ENCODE measurements at regions not wholly inside any gene's neighbourhood (a gene's known extent, or its start where the extent isn't known, plus 50 kb on each side); places are given as distances from the start of the nearest gene placed in this dataset.

DNA sequence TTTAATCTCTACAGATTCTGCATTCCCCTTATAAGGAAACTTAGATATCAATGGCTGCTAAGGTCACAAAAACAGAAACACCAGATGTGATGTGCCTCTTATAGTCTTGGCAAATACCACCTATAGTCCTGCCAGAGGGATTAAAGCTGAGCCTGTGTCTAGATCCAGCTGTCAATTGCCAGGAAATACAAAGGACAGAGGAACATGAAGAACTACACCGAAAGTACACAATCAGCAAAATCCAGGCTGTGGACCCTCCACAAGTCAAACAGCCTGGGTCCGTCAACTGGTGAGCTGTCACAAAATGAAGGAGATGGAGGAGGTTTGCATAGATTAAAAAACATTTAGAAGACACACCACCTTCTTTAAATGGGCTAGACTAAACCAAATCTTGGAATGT is 85.4 kb downstream of the KLF4 start:
- H3K27me3 Mint-ChIP-seq (ENCODE audit: low read depth): no peaks in the 10 kb centered on the region
- H3K9me3 Mint-ChIP-seq: peaks cover 9% of the 10 kb centered on the region
- no peak overlapping the region for H3K4me3 Mint-ChIP-seq
- TF ChIP-seq, protein P1, sequence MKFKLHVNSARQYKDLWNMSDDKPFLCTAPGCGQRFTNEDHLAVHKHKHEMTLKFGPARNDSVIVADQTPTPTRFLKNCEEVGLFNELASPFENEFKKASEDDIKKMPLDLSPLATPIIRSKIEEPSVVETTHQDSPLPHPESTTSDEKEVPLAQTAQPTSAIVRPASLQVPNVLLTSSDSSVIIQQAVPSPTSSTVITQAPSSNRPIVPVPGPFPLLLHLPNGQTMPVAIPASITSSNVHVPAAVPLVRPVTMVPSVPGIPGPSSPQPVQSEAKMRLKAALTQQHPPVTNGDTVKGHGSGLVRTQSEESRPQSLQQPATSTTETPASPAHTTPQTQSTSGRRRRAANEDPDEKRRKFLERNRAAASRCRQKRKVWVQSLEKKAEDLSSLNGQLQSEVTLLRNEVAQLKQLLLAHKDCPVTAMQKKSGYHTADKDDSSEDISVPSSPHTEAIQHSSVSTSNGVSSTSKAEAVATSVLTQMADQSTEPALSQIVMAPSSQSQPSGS (CRISPR knock-in tag; IDR thresholded peaks at IDR 0.05; ENCODE audit: borderline replicate concordance, low read depth): no peak
- TF ChIP-seq MLX (CRISPR knock-in tag; IDR thresholded peaks at IDR 0.05) (no peak), PREB (CRISPR knock-in tag; IDR thresholded peaks at IDR 0.05; ENCODE audit: borderline replicate concordance) (no peak), TEAD4 (CRISPR knock-in tag; IDR thresholded peaks at IDR 0.05) (no peak), IRF2 (CRISPR knock-in tag; IDR thresholded peaks at IDR 0.05; ENCODE audit: borderline replicate concordance, low read depth) (no peak), NFATC4 (CRISPR knock-in tag; IDR thresholded peaks at IDR 0.05) (no peak), PRDM15 (CRISPR knock-in tag; IDR thresholded peaks at IDR 0.05) (no peak), ZNF396 (CRISPR knock-in tag; IDR thresholded peaks at IDR 0.05; ENCODE audit: borderline replicate concordance) (no peak), NFE2L1 (CRISPR knock-in tag; IDR thresholded peaks at IDR 0.05) (no peak), PRRX2 (CRISPR knock-in tag; IDR thresholded peaks at IDR 0.05) (no peak), ZNF532 (CRISPR knock-in tag; IDR thresholded peaks at IDR 0.05; ENCODE audit: borderline replicate concordance) (no peak), NR2C2 (CRISPR knock-in tag; IDR thresholded peaks at IDR 0.05) (no peak), CREM (CRISPR knock-in tag; IDR thresholded peaks at IDR 0.05) (no peak)
- TF ChIP-seq, protein P2, sequence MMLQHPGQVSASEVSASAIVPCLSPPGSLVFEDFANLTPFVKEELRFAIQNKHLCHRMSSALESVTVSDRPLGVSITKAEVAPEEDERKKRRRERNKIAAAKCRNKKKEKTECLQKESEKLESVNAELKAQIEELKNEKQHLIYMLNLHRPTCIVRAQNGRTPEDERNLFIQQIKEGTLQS (CRISPR knock-in tag; conservative IDR thresholded peaks at IDR 0.05): no peak
- TF ChIP-seq, protein P3, sequence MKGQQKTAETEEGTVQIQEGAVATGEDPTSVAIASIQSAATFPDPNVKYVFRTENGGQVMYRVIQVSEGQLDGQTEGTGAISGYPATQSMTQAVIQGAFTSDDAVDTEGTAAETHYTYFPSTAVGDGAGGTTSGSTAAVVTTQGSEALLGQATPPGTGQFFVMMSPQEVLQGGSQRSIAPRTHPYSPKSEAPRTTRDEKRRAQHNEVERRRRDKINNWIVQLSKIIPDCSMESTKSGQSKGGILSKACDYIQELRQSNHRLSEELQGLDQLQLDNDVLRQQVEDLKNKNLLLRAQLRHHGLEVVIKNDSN (CRISPR knock-in tag; IDR thresholded peaks at IDR 0.05): no peak
- TF ChIP-seq, protein P4, sequence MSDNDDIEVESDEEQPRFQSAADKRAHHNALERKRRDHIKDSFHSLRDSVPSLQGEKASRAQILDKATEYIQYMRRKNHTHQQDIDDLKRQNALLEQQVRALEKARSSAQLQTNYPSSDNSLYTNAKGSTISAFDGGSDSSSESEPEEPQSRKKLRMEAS (CRISPR knock-in tag; IDR thresholded peaks at IDR 0.05): no peak
- TF ChIP-seq, protein P5, sequence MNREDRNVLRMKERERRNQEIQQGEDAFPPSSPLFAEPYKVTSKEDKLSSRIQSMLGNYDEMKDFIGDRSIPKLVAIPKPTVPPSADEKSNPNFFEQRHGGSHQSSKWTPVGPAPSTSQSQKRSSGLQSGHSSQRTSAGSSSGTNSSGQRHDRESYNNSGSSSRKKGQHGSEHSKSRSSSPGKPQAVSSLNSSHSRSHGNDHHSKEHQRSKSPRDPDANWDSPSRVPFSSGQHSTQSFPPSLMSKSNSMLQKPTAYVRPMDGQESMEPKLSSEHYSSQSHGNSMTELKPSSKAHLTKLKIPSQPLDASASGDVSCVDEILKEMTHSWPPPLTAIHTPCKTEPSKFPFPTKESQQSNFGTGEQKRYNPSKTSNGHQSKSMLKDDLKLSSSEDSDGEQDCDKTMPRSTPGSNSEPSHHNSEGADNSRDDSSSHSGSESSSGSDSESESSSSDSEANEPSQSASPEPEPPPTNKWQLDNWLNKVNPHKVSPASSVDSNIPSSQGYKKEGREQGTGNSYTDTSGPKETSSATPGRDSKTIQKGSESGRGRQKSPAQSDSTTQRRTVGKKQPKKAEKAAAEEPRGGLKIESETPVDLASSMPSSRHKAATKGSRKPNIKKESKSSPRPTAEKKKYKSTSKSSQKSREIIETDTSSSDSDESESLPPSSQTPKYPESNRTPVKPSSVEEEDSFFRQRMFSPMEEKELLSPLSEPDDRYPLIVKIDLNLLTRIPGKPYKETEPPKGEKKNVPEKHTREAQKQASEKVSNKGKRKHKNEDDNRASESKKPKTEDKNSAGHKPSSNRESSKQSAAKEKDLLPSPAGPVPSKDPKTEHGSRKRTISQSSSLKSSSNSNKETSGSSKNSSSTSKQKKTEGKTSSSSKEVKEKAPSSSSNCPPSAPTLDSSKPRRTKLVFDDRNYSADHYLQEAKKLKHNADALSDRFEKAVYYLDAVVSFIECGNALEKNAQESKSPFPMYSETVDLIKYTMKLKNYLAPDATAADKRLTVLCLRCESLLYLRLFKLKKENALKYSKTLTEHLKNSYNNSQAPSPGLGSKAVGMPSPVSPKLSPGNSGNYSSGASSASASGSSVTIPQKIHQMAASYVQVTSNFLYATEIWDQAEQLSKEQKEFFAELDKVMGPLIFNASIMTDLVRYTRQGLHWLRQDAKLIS (CRISPR knock-in tag; IDR thresholded peaks at IDR 0.05; ENCODE audit: borderline replicate concordance): no peak
- no peaks in the 10 kb centered on the region for H3K36me3 Mint-ChIP-seq
- H3K27ac Mint-ChIP-seq: no peak overlapping the region
- POLR2A ChIA-PET: interaction anchor here (0.6 kb wide), 1 partner anchor 87 kb away, joined by 3 read pairs; no protein-coding TSS in a partner anchor
- ATAC-seq (no peak), DNase-seq (ENCODE audit: low spot score) (no peak)
- no peaks in the 10 kb centered on the region for H3K4me1 Mint-ChIP-seq
- CTCF ChIA-PET: interaction anchor here (1.2 to 2.1 kb wide), 2 partner anchors 21 to 61 kb away, joined by 5 read pairs; no protein-coding TSS in a partner anchor

All from WTC11 (cell line).